ENCODE measurements at regions not wholly inside any gene's neighbourhood (a gene's known extent, or its start where the extent isn't known, plus 50 kb on each side); places are given as distances from the start of the nearest gene placed in this dataset.

DNA sequence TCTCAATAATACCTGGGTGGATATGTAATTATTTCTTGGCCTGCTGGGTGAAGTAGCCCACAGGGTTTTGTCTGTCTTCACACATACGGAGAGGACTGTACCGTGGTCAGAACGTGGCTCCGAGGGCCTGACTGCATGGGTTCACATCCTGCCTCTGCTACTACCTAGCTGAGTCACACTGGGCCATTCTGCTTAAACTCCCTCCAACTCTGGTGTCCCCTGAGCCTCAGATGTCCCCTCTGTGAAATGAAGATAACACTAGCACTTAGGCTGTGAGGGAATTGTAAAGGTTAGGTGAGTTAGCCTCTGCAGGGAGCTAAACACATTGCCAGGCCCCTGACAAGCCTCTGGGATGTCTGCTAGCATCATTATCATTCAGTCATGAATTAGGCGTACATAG, 120.1 kb upstream of the NABP1 start:
- TF ChIP-seq, protein P1, sequence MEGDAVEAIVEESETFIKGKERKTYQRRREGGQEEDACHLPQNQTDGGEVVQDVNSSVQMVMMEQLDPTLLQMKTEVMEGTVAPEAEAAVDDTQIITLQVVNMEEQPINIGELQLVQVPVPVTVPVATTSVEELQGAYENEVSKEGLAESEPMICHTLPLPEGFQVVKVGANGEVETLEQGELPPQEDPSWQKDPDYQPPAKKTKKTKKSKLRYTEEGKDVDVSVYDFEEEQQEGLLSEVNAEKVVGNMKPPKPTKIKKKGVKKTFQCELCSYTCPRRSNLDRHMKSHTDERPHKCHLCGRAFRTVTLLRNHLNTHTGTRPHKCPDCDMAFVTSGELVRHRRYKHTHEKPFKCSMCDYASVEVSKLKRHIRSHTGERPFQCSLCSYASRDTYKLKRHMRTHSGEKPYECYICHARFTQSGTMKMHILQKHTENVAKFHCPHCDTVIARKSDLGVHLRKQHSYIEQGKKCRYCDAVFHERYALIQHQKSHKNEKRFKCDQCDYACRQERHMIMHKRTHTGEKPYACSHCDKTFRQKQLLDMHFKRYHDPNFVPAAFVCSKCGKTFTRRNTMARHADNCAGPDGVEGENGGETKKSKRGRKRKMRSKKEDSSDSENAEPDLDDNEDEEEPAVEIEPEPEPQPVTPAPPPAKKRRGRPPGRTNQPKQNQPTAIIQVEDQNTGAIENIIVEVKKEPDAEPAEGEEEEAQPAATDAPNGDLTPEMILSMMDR (IDR thresholded peaks at IDR 0.05): no peak
- no peak for TF ChIP-seq POLR2A (IDR thresholded peaks at IDR 0.05)

Data from thyroid gland (tissue), 4 donors.